OCI-LY3 (cell line): ENCODE measurements at regions not wholly inside any gene's neighbourhood (a gene's known extent, or its start where the extent isn't known, plus 50 kb on each side); places are given as distances from the start of the nearest gene placed in this dataset.

Source experiments
- EZH2phosphoT487 ChIP-seq: fragments of 200-600 bp; shearing (Covaris generic); IDR thresholded peaks from 2 replicates; pipeline ENCODE4 v1.6.1; 2018; ENCODE audit warnings: antibody characterized with exemption, mixed run types, low read depth
- TF ChIP-seq, protein P1 (sequence below): fragments of 200-600, 300-600 bp; sonication (generic); IDR thresholded peaks from 2 replicates; pipeline ENCODE4 v1.5.1; 2014; ENCODE audit warnings: antibody characterized with exemption, low read length, low read depth

DNA sequence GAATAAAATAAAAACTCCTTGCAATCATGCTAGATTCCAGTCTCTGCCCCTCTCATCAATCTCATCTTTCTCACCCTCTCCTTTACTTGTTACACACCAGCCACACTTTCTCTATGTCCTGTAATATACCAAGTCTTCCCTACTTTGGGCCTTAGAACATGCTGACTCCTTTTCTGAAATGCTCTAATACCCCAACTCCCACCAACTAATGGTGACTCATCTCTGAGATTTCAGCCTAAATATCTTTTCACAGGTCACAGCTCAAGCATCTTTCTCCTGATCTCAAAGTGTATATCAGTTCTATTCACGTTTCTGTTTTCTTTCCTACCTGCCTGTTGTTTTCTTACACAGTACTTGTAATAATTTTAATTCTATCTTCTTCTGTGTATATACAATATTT lies 378.9 kb upstream of the PRICKLE1 start:
- no peak for TF ChIP-seq EZH2phosphoT487
- TF ChIP-seq, protein P1, sequence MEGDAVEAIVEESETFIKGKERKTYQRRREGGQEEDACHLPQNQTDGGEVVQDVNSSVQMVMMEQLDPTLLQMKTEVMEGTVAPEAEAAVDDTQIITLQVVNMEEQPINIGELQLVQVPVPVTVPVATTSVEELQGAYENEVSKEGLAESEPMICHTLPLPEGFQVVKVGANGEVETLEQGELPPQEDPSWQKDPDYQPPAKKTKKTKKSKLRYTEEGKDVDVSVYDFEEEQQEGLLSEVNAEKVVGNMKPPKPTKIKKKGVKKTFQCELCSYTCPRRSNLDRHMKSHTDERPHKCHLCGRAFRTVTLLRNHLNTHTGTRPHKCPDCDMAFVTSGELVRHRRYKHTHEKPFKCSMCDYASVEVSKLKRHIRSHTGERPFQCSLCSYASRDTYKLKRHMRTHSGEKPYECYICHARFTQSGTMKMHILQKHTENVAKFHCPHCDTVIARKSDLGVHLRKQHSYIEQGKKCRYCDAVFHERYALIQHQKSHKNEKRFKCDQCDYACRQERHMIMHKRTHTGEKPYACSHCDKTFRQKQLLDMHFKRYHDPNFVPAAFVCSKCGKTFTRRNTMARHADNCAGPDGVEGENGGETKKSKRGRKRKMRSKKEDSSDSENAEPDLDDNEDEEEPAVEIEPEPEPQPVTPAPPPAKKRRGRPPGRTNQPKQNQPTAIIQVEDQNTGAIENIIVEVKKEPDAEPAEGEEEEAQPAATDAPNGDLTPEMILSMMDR, result no peak
